Adipocyte (in vitro differentiated cells): ENCODE measurements at regions not wholly inside any gene's neighbourhood (a gene's known extent, or its start where the extent isn't known, plus 50 kb on each side); places are given as distances from the start of the nearest gene placed in this dataset.
A peak's percentile ranks its signal among the peaks of the same experiment; 100 is the strongest.

Experiments used
- DNase-seq: peaks from one replicate; pipeline ENCODE4 v3.0.0-alpha.2; 2015; ENCODE audit warnings: low read depth
- H3K27me3 ChIP-seq: replicated peaks from 2 replicates; pipeline ENCODE4 v1.7.0; 2013; ENCODE audit warnings: mild to moderate bottlenecking, low read length, moderate library complexity; ENCODE audit not compliant: control insufficient read depth, insufficient read depth
- H3K36me3 ChIP-seq: 2 replicates; pipeline ENCODE4 v1.7.0; 2013; ENCODE audit warnings: low read length, mild to moderate bottlenecking, moderate library complexity; ENCODE audit not compliant: control insufficient read depth, insufficient read depth, severe bottlenecking
- H3K4me1 ChIP-seq: 2 replicates; pipeline ENCODE4 v1.7.0; 2013; ENCODE audit warnings: mild to moderate bottlenecking, low read length, moderate library complexity; ENCODE audit not compliant: control insufficient read depth, insufficient read depth
- H3K4me3 ChIP-seq: 2 replicates; pipeline ENCODE4 v1.7.0; 2013; ENCODE audit warnings: mild to moderate bottlenecking, low read length, moderate library complexity
- H3K9ac ChIP-seq: 2 replicates; pipeline ENCODE4 v1.7.0; 2013; ENCODE audit warnings: mild to moderate bottlenecking, low read length, moderate library complexity
- H3K9me3 ChIP-seq: 2 replicates; pipeline ENCODE4 v1.7.0; 2013; ENCODE audit warnings: mild to moderate bottlenecking, low read length, moderate library complexity; ENCODE audit not compliant: control insufficient read depth

DNA sequence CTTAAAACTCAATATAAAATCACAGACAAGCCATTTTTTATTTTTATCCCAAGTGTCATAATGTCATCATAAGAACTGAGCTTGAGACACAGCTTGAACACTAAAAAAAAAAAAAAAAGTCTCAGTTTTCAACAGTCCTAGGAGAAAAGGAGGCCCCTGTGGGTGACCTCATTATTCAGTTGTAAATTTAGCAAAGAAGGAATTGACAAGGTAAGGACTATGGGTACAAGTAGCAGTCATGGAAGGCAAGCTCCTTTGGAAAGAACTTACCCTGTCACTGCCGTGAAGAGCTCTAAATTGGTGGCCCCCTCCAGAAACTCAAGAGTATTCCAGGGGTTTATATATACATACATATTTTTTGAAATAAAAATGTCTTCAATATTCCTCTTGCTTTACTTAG, 864.4 kb upstream of the KCND2 start:
- no peaks in the 10 kb centered on the region for H3K4me1 ChIP-seq
- no peaks in the 10 kb centered on the region for H3K9me3 ChIP-seq
- no peaks in the 10 kb centered on the region for H3K36me3 ChIP-seq
- no peaks in the 10 kb centered on the region for H3K27me3 ChIP-seq
- H3K4me3 ChIP-seq: no peak overlapping the region
- DNase-seq: no peak
- H3K9ac ChIP-seq: no peak overlapping the region

DNA sequence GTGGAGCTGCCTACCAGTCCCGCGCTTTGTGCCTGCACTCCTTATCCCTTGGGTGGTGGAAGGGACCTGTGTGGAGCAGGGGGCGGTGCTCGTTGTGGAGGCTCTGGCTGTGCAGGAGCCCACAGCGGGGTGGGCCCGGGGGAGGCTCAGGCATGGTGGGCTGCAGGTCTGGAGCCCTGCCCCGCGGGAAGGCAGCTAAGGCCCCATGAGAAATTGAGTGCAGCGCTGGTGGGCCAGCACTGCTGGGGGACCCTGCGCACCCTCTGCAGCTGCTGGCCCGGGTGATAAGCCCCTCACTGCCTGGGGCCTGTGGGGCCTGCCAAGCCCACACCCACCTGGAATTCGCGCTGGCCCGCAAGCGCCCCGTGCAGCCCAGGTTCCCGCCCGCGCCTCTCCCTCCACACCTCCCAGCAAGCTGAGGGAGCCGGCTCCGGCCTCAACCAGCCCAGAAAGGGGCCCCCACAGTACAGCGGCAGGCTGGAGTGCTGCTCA, 859.6 kb upstream of the KCND2 start:
- no peaks in the 10 kb centered on the region for H3K27me3 ChIP-seq
- no peaks in the 10 kb centered on the region for H3K4me1 ChIP-seq
- no peaks in the 10 kb centered on the region for H3K36me3 ChIP-seq
- H3K9me3 ChIP-seq: no peaks in the 10 kb centered on the region
- no peak overlapping the region for H3K4me3 ChIP-seq
- no peak overlapping the region for H3K9ac ChIP-seq
- DNase-seq: no peak

DNA sequence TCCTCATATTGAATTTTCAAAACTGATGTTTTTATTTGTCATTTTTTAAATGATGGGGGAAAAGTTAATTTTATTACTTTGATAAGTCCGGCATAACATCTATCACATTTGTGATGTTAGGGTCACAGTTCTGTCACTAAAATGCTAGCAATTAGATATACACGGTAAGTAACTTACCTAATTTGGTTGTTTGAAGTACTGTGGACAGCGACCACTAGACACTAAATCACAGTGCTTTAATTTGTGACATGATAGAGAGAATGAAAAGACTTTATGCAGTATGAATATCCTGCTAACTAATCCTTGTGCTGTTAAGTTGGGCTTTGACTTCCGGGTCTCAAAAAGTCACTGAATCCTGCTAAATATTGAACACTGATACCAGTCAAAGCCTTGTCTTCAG, 857.3 kb upstream of the KCND2 start:
- no peak overlapping the region for H3K4me3 ChIP-seq
- no peak for DNase-seq
- no peaks in the 10 kb centered on the region for H3K27me3 ChIP-seq
- H3K9me3 ChIP-seq: no peaks in the 10 kb centered on the region
- H3K36me3 ChIP-seq: no peaks in the 10 kb centered on the region
- no peaks in the 10 kb centered on the region for H3K4me1 ChIP-seq
- H3K9ac ChIP-seq: no peak overlapping the region

DNA sequence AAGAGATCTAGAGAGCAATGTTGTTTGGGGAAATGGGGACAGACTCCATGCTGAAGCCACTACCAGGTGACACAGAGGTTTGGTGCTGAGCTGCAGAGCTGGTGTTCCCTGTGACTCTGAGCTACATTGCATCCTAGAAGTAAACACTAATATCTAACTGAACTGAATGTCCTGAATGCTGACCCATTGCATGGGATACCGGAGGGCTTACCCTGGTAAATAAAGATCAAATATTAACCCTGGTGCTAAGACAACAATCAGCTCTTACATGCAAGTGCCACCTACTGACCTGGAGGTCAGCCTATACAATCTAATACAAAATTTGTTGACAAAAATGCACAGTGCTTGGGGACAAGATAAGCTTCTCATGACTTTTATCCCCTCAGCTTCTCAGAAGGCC, 851.3 kb upstream of the KCND2 start:
- no peaks in the 10 kb centered on the region for H3K27me3 ChIP-seq
- DNase-seq: no peak
- no peaks in the 10 kb centered on the region for H3K36me3 ChIP-seq
- H3K9ac ChIP-seq: no peak overlapping the region
- no peaks in the 10 kb centered on the region for H3K9me3 ChIP-seq
- H3K4me1 ChIP-seq: no peaks in the 10 kb centered on the region
- no peak overlapping the region for H3K4me3 ChIP-seq

DNA sequence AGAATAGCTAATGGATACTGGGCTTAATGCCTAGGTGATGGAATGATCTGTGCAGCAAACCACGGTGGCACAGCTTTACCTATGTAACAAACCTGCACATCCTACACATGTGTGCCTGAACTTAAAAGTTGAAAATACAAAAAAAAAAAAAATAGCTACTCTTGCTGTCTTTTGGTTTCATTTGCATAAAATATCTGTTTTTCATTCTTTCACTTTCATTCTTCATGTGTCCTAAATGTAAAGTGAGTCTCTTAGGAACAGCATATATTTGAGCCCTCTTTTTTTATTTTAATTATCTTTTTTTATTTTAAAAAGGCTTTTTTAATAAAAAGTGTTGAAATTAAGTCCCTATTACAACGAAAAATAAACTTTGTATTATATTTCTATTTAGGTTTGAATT, 836.1 kb upstream of the KCND2 start:
- no peaks in the 10 kb centered on the region for H3K4me1 ChIP-seq
- H3K9me3 ChIP-seq: no peaks in the 10 kb centered on the region
- no peaks in the 10 kb centered on the region for H3K36me3 ChIP-seq
- no peaks in the 10 kb centered on the region for H3K27me3 ChIP-seq
- no peak for DNase-seq
- H3K4me3 ChIP-seq: no peak overlapping the region
- no peak overlapping the region for H3K9ac ChIP-seq

DNA sequence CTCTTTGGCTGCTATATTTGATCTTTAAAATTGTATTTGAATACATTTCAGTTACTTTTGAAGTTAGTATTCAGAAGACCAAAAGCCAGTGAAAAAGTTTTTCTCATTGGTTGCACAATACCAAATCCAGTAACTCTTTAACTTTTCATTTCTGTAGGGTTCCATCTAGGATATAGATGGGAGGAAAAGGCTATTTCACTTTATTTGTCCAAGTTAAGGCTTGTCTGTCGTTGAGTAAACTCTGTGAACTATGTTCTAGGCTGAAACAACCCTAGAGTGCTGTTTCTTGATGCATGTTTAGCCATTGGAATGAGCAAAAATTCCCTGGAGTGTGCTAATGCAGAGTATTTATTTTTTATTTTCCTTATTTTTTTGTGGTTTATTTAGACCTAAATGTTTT, 834.7 kb upstream of the KCND2 start:
- no peak overlapping the region for H3K9ac ChIP-seq
- H3K4me3 ChIP-seq: no peak overlapping the region
- DNase-seq: no peak
- H3K27me3 ChIP-seq: no peaks in the 10 kb centered on the region
- no peaks in the 10 kb centered on the region for H3K36me3 ChIP-seq
- no peaks in the 10 kb centered on the region for H3K4me1 ChIP-seq
- H3K9me3 ChIP-seq: no peaks in the 10 kb centered on the region

DNA sequence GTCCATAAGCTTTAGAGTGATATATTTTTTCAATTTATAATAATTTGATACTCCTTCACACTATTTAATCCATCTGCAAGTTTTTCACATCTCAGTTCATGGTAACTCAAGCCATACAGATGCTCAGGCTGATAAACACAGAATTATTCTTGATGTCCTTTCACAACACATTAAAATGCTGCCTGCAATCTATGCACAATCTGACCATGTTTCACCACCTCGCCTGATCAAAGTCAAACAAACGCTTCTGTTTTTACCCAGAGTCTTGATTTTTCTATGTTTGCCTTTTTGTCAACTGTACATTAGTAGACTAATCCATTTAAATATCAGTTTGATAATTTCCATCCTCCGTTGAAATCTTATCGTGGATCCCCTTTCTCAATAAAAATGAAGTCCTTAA, 833.8 kb upstream of the KCND2 start:
- Histone ChIP-seq H3K4me3 (no peak overlapping the region), H3K9me3 (no peaks in the 10 kb centered on the region), H3K27me3 (no peaks in the 10 kb centered on the region), H3K4me1 (no peaks in the 10 kb centered on the region), H3K9ac (no peak overlapping the region), H3K36me3 (no peaks in the 10 kb centered on the region)
- DNase-seq: no peak

DNA sequence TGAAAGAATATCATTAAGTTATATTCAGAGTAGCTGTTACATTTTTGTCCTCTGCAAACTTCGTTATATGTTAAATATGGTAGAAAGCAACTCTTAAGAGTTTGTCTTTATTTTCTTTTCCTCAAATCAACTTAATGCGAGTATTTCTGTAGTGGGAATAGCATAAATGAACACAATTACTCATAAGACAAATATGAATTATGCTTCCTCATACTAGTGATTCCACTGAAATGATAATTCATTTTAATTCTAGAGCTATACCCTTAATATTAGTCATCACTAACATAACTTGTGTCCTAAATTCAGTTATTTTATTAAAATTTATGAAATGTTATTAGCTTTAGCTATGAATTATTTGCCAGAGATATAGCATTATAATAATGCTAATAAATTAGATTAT, 820.6 kb upstream of the KCND2 start:
- H3K9ac ChIP-seq: no peak overlapping the region
- H3K27me3 ChIP-seq: no peaks in the 10 kb centered on the region
- no peak overlapping the region for H3K4me3 ChIP-seq
- H3K9me3 ChIP-seq: no peaks in the 10 kb centered on the region
- H3K4me1 ChIP-seq: peaks cover 6% of the 10 kb centered on the region
- no peaks in the 10 kb centered on the region for H3K36me3 ChIP-seq
- no peak for DNase-seq

DNA sequence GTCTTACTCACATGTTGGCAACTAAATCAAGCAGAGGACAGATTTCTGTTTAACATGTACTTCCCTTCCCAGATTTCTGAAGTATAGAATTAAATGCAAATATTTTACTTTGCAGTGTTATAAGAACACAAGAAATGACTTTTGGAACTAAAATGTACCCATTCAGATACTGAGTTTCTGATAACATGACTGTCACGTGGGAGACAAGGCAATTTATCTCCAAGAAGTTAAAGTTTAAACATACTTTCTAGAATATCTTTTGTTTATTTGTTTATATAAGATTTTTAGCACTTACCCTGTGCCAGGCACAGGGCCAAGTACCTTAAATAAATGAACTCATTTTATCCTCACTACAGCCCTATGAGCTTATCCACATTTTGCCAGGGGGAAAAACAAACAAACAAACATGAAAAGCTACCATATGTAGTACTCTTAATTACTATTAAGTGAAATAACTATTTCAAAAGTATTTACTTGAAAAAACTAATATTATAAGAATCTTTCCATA, 807.1 kb upstream of the KCND2 start:
- Histone ChIP-seq H3K27me3 (no peaks in the 10 kb centered on the region), H3K4me3 (no peak overlapping the region), H3K9me3 (no peaks in the 10 kb centered on the region), H3K36me3 (no peaks in the 10 kb centered on the region), H3K9ac (no peak overlapping the region), H3K4me1 (no peaks in the 10 kb centered on the region)
- no peak for DNase-seq

DNA sequence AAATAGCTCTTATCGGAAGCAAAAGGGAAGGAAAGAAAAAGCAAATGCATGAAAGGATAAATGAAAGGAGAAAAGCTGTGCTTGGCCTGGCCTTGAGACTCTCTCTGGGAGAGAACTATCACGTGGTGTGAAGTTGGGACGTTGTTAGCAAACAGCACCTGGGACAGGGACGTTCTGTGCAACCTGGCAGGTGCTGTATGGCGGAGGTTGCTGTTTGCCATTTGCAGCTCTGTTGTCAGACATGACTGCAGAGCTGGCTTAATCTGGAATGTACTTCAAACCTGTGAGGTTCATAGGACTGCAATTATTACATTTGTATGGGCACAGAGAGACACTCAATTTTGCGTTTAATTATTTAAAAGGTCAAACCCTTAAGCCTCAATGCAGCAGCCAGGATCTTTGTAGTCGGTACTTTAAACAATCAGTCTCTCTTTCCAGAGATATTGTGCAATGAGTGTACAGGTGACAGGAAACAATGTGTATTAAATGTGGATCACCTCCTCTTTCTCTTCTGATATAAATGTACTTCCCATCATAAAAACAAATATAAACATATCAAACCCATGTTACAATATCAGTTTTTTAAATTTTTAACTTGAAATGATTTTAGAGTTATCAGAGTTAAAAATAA, 800.5 kb upstream of the KCND2 start:
- no peak for DNase-seq
- Histone ChIP-seq H3K9me3 (no peaks in the 10 kb centered on the region), H3K36me3 (no peaks in the 10 kb centered on the region), H3K4me3 (no peak overlapping the region), H3K4me1 (no peaks in the 10 kb centered on the region), H3K27me3 (no peaks in the 10 kb centered on the region), H3K9ac (no peak overlapping the region)

DNA sequence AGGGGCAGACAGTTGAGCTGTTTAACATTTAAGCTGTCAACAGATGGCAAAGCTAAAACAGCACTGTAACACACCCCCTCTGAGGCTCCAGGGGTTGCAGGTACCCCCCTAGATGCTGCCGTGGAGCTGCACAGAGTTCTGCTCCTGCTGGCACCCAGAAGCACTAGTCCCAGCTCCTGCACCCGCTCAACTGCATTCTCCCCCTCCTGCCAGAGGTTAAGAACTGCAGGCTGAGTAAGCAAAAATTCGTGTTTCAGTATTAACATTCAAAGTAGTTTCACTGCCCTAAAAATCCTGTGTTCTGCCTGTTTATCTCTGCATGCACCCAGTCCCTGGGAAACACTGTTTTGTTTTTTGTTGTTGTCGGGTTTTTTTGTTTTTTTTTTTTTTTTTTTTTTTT, 790.8 kb upstream of the KCND2 start:
- no peaks in the 10 kb centered on the region for H3K27me3 ChIP-seq
- no peak overlapping the region for H3K9ac ChIP-seq
- no peaks in the 10 kb centered on the region for H3K9me3 ChIP-seq
- no peak overlapping the region for H3K4me3 ChIP-seq
- H3K4me1 ChIP-seq: no peaks in the 10 kb centered on the region
- DNase-seq: peak; percentile 21
- no peaks in the 10 kb centered on the region for H3K36me3 ChIP-seq

DNA sequence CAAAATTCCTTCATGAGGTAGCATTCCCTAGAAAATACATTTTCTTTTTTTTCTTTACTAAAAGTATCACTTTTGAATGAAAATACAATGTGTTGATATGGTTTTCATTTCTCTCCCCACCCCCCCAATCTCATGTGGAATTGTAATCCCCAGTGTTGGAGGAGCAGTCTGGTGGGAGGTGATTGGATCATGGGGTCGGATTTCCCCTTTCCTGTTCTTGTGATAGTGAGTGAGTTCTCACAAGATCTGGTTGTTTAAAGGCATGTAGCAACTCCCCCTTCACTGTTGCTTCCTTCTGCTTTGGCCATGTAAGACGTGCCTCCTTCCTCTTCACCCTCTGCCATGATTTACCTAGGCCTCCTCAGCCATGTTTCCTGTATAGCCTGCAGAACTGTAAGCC, 790.3 kb upstream of the KCND2 start:
- no peak overlapping the region for H3K4me3 ChIP-seq
- H3K4me1 ChIP-seq: no peaks in the 10 kb centered on the region
- H3K9me3 ChIP-seq: no peaks in the 10 kb centered on the region
- no peaks in the 10 kb centered on the region for H3K27me3 ChIP-seq
- H3K36me3 ChIP-seq: no peaks in the 10 kb centered on the region
- no peak overlapping the region for H3K9ac ChIP-seq
- no peak for DNase-seq
